ENCODE measurements at regions not wholly inside any gene's neighbourhood (a gene's known extent, or its start where the extent isn't known, plus 50 kb on each side); places are given as distances from the start of the nearest gene placed in this dataset.
"Not testable (repeated sequence)": the region's sequence is repeated elsewhere in the genome, so short reads cannot be mapped to it uniquely, and the experiment has no call there.

DNA sequence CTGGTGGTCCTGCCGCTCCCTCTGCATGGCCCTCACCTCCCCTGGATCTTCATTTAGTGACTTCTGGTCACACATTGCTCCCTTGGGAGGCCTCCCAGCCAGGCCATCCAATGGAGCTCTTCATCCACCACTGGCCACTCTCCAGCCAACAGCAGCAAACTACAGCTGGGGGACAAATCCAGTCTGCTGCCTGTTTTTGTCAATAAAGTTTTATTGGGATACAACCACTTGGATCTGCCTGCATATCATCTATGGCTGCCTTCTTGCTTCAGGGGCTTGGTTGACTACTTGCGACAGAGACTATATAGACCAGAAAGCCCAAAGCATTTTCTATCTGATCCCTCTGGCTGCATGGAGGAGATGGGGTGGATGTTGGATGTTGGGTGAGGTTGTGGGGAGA, 156.6 kb upstream of the SULF2 start:
- no peak for DNase-seq

DNA sequence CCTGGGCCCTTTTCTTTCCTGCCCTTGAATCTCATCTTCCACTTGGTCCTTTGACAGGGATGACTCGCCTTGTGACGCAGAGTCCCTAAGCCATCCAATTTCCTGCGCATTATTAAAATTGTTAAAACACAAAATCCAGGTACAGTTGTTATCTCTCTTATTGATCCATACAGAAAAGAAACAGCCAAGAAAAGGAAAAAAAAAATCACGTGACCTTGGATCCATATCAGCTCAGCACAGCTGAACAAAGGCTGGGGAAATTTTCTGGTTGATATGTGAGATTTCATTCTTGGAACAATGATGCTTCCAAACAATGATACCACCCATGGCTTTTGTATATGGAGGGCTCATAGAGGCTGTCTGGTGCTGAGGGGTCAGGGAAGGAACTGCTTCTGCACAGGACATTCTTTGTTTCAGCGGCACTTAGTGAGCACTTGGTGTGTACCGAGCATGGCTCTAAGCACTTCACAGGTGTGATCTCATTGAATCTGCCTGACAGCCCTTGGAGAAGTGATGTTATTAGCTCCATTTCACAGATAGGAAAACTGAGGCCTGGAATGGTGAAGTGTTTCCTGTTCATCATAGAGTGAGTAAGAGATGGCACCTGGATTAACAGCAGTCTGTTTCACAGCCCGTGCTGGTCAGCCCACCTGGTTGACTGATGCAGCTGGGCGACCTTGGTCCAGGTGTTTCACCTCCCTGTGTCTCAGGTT, 155.0 kb upstream of the SULF2 start:
- no peak for DNase-seq

DNA sequence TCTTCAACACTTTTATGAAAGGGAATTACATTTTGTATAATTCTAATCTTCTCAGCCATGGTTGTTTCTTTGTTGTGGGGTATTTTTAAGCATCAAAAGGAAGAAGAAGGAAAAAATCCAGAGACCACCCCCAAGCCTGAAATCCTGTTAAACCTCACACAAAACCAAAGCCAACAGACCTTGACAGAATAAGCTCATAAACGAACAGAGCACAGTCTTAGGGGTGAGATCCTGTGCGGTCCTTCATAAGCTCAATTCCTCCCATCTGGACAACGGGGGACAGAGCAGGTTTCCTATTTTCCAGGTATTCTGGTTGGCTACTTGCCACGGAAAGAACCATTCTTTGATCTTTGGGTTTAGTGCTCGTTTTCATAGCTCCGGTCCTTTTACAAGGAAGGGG, 151.3 kb upstream of the SULF2 start:
- no peak for DNase-seq

DNA sequence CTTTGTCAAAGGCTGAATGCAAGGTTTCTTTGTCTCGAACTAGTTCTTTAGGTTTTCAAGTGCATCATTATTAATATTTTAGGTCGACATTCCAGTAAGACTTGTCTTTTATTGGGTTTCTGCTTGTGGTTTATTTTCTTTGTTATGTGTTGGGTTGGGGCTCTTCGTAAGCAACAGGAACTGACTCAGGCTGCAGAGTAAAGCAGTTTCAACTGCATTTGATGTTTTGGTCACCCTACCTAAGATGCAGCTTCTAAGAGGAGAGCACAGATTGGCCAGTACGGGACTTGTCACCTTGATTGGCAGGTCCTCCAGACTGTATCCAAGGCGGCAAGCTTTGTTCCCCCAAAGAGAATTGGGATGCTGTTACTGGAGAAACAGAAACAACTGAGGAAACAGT, 149.5 kb upstream of the SULF2 start:
- DNase-seq, result no peak

DNA sequence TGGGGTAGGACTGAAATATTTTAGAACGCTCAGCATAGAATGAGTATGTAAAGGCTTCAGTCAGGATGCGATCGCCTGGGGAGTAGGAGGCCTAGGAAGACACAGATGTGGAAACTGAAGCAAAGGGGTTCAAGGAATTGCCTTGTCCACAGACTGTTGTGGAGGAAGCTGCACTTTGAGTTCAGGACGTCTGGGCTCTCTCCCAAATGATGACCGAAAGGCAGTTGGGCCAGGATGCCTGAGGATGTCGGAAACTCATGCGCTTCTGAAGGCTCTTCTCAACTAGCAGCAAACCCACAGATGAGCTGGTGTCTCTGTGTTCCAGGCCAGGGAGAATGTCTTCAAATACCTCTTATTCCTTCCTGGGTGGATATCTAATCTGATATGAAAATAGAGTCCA, 146.2 kb upstream of the SULF2 start:
- DNase-seq, result no peak

DNA sequence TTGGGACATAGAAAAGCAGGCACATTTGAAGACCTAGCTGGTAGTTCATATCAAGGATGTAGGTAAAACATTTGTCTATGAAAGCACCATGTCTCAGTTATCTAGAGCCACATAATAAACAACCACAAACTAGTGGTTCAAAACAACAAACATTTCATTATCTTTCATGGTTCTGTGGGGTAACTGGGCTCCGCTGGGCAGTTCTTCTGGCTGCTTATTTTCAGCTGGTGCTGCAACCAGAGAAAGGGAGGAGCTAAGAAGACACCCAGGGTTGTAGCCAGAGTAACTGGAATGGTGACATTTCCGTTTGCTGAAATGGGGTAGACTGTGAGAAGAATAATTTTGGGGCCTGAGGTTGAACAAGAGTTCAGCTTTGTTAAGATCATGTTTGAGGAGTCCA, 145.7 kb upstream of the SULF2 start:
- no peak for DNase-seq

DNA sequence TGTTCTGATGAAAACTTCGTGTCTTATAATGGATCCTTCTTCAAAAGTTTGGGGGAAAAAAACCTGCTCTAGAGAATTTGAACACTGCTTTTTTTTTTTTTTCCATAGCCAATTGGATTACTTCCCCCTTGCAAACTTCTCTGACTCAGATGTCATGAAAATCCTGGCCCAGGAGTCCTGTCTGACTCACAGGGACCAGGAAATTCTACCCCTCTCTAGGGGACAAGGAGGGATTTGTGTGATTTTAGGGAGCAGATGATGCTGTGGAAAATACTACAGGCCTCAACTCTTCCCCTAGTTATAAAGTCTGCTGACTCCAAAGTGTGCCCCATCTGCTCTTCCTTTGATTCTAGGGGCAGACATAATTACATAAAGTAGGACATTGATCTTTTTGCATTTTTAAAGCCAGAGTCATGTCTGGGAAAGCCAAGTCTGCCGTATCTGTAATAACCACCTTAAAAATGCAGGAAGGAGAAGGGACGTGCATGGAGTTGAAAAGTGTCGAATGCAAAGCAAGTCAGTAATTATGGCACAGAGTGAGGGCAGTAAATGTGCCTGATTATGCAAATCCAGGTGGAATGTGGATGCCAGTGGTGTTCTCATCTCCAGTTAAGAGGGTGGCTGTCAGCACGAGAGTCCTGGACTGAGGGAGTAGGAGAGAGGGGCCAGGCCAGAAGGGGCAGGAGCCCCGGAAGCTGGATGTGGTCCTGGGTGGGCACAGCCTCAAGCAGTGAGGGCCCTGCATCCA, 144.3 kb upstream of the SULF2 start:
- DNase-seq, result no peak

DNA sequence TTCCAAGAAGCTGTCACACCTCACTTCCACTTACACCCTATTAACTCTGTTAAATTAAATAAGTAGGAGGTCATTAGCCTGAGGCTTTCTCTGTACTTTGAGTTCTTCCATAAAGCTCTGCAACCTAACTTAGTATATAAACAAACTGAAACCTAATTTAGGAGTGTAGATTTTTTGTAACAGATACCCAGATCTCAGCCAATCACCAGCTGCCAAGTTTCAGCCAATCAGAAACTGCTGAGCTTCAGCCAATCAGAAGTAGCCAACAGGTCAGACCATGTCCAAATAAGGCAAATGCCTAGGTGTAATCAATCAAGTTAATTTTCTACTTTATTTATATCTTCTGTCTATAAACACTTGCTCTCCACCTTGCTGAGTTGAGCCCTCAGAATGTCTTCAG, 142.7 kb upstream of the SULF2 start:
- DNase-seq, result no peak

DNA sequence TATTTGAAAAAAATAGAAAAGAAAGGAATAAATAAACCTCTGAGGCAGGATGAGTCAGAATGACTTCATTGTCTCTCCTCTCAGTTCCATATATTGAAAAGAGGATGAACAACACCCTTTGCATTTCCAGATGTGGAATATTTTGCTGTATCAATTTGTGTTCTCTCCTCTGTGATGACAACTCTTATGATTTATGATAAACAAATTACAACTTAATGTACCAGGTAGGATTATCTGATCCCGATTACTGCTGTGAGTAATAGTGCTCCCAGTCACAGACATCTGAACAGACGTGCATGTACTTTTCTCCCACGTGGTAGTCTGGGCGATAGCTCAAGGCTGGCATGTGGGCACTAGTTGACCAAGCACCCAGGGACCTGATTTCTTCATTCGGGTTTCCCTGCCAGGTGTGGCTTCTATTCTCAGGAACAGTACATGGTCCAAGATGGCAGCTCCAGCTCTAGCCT, 142.1 kb upstream of the SULF2 start:
- no peak for DNase-seq

DNA sequence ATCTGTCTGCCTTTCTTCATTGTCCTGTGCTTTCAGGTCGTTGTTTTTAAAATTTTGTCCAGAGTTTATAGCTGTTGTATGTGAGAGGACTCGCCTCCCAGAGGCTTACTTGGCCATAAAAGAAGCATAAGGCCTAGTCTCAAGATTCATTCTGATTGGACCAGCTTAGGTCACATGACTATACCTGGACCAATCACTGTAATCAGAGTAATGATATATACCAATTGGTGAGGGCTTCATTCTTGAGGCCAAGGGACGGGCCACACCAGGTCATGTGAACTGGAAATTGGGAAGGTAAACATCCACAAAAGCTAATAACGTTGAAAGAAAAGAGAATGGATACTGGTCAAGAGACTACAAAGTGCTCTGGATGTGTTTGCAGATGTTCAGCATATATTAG, 141.4 kb upstream of the SULF2 start:
- DNase-seq, result no peak

DNA sequence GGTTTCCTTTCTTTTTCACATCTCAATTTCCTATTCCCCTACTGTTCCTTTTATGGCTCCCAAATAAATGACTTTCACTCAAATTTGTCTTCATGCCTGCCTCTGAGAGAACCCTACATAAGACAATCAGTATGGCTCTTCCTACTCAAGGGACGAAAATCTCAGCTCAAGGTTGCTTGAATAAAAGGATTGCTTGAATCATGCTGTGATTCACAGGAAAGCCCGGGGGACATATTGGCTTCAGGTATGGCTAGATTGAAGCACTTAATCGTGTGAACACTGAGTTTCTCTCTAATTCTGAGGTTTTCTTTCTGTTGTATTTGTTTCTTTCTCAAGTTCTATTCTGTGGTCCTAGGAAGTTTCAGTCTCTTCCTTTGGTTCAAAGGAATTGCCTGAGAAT, 140.3 kb upstream of the SULF2 start:
- no peak for DNase-seq

DNA sequence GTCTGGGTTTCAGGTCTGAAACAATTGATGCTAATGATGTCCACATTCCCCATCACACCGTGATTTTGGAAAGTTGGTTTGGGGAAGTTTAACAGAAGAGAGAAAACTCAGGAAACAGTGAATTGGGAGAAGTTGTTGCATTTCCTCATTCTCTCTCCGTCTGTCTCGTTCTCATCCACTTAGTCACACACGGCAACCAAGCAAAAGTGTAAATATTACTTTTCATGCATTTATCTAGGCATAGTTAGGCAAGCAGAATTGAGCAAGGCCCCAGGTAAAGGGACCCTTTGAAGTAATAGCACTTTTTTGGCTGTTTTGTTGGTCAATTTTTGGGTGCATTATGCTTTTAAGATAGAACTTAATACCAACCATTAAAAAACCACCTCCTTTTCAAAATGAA, 137.0 kb upstream of the SULF2 start:
- no peak for DNase-seq

DNA sequence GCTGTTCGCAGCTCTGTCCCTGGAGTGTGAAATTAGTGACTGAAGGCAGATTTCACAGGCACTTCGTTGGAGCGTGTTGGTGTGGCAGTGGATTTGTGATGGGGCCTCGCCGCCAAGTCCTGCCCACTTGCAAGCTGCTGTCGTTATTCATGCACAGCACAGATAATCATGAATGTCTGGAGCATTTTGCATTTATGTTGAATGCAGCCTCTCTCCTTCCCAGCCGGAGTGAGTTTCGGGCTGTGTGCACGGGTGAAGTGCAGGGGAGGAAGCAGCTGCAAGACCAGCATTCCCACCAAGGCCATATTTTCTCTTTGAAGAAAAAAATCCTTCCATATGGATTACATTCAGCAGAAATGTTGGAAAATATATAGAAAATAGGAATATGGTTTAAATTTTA, 136.5 kb upstream of the SULF2 start:
- DNase-seq, result not testable (repeated sequence)

DNA sequence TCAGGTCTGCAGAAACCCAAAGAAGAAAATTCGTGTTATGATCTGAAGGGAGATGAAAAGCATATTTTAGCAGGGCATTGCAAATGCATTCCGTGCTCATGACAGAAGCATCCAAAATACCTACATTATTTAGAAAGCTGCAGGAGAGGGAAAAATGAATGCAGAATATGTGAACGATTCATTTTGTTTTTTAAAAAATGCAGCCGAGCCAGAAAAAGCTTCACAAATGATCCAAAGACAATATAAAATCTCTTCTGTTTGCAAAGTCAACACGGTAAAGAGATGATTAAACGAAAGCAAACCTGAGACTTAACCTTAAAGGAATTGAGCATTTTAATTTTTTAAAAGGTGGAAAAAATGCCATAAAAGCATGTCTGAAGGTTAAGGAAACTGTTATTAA, 136.1 kb upstream of the SULF2 start:
- no peak for DNase-seq

DNA sequence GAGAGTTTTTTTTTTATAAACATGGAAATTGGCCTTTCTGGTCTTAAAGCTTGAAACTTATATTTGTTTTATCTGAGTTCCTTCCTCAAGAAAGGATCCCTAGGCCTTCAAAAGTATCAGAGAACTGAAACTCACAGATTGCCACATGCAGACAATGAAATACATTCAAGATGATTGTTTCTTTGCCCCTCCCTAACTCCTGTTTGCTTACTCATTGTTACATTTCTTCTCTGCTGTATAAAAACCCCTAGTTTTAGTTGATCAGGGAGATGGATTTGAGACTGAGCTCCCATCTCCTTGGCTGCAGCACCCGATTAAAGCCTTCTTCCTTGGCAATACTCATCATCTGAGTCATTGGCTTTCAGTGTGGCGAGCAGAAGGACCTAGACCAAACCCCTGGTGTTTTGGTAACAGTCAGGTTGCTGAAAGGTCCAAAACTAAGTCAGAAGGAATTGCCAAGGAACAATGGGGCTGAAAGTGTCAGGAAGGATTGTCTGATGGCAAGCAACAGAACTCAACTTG, 132.3 kb upstream of the SULF2 start:
- DNase-seq, result no peak

DNA sequence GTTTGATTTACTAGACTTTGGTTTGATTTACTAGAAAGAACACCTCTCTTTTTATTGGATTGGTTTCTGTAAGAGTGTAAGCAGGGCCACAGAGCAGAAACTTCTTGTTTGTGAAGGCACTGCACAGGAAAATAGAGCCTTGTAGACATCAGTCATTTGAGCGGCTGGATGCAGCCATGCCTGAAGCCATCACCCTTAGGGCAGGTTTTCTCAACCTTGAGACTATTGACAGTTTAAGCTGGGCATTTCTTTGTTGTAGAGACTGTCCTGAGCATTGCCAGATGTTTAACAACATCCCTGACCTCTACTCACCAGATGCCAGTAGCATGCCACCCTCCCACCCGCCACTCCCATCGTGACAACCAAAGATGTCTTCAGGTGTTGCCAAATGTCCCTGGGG, 130.2 kb upstream of the SULF2 start:
- DNase-seq, result no peak

DNA sequence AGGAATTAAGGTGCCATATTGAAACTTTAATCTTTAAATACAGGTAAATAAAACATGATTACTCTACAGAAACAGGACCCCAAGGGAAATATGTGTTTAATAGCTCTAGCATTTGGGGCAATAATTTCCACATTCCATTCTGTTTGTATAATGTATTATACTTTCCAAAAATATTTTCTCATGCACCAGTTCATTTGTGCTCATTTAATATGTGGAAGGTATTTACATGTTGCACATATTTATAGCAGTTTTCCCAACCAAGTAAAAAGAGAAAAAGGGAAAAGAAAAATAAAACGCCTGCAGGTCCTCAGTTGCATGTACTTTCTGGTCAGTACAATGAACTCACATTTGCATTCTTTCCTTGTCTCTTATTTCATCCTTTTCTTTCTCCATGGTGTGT, 129.5 kb upstream of the SULF2 start:
- DNase-seq, result no peak

DNA sequence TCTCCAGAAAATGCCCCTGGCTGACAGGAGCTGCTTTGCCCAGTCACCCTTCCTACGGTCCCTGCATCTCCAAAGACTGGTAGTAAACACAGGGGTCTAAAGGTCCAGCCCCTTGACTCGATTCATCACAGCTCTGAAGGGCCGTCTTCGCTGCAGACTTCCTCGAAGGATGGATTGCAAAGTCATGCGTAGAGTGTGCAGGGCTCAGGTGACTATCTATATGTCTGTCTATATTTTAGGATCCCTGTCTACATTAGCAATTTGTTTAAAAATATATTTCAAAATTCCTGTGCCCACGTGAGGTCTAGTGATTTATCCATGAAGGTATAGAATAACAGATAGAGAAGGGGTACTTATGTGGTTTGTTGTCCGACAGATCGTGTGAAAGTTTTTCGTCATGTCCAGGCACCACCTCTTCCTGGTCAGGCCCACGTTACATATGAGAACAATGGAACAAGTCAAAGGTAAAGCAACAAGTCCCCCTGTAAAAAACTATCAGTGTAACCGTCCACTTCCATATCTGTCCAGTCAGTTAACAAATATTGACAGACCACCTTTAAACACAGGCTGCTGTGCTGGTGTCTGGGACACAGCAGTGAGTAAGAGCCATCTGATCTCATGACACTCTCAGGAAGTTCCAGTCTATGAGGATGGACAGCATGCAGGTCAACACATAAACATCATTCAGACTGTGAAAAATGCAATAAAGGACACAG, 127.7 kb upstream of the SULF2 start:
- DNase-seq, result not testable (repeated sequence)

DNA sequence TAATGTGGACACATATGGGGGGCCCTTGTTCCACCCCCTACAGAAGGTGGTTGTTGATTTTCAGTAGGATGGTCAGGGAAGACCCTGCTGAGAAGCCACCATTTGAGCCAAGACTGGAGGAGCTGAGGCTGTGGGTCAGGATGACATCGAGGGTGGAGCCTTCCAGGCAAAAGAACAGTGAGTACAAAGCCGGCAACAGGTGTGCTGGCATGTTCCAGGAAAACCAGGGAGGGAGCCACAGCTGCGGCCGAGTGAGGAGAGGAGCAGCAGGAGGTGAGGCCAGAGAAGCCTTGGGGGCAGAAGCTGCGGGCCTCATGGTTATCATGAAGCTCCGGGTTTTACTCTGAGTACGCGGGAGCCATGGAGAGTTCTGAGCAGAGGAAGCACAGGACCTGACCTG, 126.9 kb upstream of the SULF2 start:
- not testable (repeated sequence) for DNase-seq

DNA sequence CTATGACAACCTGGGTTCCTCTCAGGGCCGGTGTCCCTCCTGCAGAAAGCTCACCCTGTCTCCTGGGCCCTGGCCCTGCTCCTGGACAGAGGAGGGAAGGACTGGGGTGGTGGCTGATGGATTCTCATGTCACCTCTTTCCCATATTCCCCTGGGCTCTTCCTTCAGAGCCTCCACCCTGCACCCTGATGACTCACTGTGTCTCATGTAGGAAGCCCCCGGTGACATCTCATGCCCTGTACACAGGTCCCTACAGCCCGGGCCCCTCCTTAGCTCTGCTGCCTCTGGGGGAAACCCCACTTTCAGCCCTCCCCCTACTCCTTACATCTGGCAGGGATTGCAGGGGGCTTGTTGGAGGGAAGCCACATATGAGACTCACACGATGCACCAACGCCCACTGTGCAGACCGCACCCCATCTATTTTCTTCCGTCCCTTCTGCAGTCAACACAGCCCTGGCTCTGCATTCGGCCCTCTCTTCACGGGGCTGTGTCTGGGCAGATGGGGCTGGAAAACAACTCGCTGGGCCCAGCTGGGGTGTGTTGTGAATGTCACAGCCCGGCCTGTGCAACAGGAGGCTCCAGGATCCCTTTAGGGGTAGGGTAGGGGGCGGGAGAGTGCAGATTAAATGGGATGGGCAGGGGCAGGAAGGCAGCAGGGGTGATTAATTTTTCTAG, 124.6 kb upstream of the SULF2 start:
- DNase-seq, result not testable (repeated sequence)

DNA sequence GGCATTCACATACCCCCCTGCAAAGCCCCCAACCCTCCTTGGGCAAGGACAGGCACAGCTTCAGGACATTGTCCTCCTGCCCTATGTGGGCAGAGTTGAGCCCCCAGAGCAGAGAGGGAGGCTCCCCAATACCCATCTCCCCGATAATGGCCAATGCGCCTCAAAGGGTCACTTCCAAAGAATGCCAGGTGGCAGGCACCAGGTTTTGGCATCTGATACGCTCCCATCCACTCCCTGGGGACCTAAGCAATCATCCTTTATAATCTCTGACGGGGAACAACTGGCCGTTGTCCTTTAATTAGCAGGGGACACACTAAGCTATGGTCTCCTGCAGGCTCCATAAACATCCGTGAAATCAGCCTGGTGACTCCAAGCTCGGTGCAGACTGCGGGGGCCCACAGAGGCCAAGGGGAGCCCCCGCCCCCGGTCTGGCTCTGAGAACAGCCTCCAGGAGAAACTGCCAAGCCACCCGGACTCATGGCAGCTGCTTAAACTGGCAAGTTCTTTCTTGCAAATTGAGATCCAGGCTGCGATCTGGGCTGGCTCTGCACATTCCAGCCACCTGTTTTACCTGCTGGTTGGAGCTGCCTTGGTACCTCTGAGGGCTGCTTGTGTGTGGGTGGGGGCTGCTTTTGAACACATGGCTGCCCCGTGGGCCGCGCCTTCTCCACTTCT, 123.2 kb upstream of the SULF2 start:
- not testable (repeated sequence) for DNase-seq

DNA sequence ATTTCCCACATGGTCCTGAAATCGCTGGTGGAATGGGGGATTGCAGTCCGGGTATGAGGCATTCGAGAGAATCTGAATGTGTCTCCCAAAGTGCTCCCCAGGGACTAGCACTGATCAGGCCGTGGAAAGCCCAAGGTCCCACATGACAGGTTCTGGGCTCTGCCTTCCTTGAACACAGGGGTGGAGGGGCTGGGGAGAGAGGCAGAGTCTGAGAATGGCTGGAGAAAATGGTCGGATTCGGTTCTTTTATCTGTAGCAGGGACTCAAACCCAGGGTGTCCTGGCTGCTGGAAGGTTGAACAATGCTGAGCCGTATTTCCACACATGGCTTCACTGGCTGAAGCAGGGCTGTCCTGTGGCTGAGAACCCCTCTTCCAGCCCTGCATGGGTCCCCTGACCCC, 122.7 kb upstream of the SULF2 start:
- DNase-seq, result not testable (repeated sequence)
